SJCRH30 (cell line): ENCODE measurements at regions not wholly inside any gene's neighbourhood (a gene's known extent, or its start where the extent isn't known, plus 50 kb on each side); places are given as distances from the start of the nearest gene placed in this dataset.

Experiments used
- DNase-seq, 2 experiments: peaks; one replicate each; pipeline ENCODE4 v3.0.0-alpha.2; 2015 to 2020
- H3K27ac ChIP-seq: fragments of 250-450 bp; sonication (Bioruptor Pico); 2 replicates; pipeline ENCODE4 v1.5.1; 2020; ENCODE audit warnings: mild to moderate bottlenecking, moderate library complexity
- H3K27me3 ChIP-seq: fragments of 250-450 bp; sonication (Bioruptor Pico); 2 replicates; pipeline ENCODE4 v1.5.1; 2020; ENCODE audit warnings: mild to moderate bottlenecking, moderate library complexity
- H3K36me3 ChIP-seq: fragments of 250-450 bp; sonication (Bioruptor Pico); 2 replicates; pipeline ENCODE4 v1.5.1; 2020; ENCODE audit warnings: mild to moderate bottlenecking, moderate library complexity
- H3K4me1 ChIP-seq: fragments of 250-450 bp; sonication (Bioruptor Pico); 2 replicates; pipeline ENCODE4 v1.5.1; 2020; ENCODE audit warnings: mild to moderate bottlenecking, moderate library complexity
- H3K4me3 ChIP-seq: fragments of 250-450 bp; sonication (Bioruptor Pico); 2 replicates; pipeline ENCODE4 v1.5.1; 2020; ENCODE audit warnings: mild to moderate bottlenecking, moderate library complexity
- H3K9me3 ChIP-seq: fragments of 250-450 bp; sonication (Bioruptor Pico); replicated peaks from 2 replicates; pipeline ENCODE4 v1.5.1; 2020; ENCODE audit warnings: mild to moderate bottlenecking, moderate library complexity

DNA sequence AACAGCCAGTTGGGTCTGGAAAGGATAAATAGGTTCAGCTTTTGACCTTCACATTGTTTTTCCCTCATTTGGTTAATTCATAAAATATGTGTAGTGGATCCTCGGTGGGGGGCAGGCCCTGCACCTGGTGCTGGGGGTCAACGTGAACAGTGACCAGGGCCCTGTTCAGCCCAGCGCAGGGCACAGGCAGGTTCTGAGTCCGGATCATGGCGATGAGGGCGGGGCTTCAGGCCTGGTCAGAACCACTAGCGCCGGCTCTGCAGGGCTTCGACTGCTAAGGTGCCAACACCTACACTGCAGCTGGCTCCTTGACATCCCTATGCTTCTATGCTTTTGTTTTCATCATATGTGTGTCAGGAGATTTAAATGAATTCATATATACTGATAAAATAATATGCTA, 177.7 kb downstream of the CXCL12 start:
- Histone ChIP-seq H3K27ac (no peak overlapping the region), H3K9me3 (no peaks in the 10 kb centered on the region), H3K4me3 (no peak overlapping the region), H3K27me3 (no peaks in the 10 kb centered on the region), H3K36me3 (no peaks in the 10 kb centered on the region), H3K4me1 (no peaks in the 10 kb centered on the region)
- DNase-seq = no peak

GRCh38 chr10:44206127-44206818, 178.6 kb downstream of the CXCL12 start:
- no peaks in the 10 kb centered on the region for H3K27me3 ChIP-seq
- H3K4me3 ChIP-seq = no peak overlapping the region
- no peak overlapping the region for H3K27ac ChIP-seq
- no peak for DNase-seq
- H3K4me1 ChIP-seq = no peaks in the 10 kb centered on the region
- no peaks in the 10 kb centered on the region for H3K9me3 ChIP-seq
- no peaks in the 10 kb centered on the region for H3K36me3 ChIP-seq

- DNase-seq = no peak
- Histone ChIP-seq H3K27ac (no peak overlapping the region), H3K4me3 (no peak overlapping the region), H3K27me3 (no peaks in the 10 kb centered on the region), H3K36me3 (no peaks in the 10 kb centered on the region), H3K4me1 (no peaks in the 10 kb centered on the region), H3K9me3 (no peaks in the 10 kb centered on the region)
Measured at GRCh38 chr10:44205067-44205466, 179.8 kb downstream of the CXCL12 start.

- no peak for DNase-seq
- Histone ChIP-seq H3K9me3 (no peaks in the 10 kb centered on the region), H3K4me3 (no peak overlapping the region), H3K36me3 (no peaks in the 10 kb centered on the region), H3K27me3 (no peaks in the 10 kb centered on the region), H3K4me1 (no peaks in the 10 kb centered on the region), H3K27ac (no peak overlapping the region)
Measured at GRCh38 chr10:44203535-44203934, 181.4 kb downstream of the CXCL12 start.

- DNase-seq = no peak
- no peaks in the 10 kb centered on the region for H3K36me3 ChIP-seq
- H3K4me1 ChIP-seq = no peaks in the 10 kb centered on the region
- no peak overlapping the region for H3K4me3 ChIP-seq
- H3K27me3 ChIP-seq = no peaks in the 10 kb centered on the region
- no peaks in the 10 kb centered on the region for H3K9me3 ChIP-seq
- H3K27ac ChIP-seq = no peak overlapping the region
Measured at GRCh38 chr10:44202952-44203351, 181.9 kb downstream of the CXCL12 start.

DNA sequence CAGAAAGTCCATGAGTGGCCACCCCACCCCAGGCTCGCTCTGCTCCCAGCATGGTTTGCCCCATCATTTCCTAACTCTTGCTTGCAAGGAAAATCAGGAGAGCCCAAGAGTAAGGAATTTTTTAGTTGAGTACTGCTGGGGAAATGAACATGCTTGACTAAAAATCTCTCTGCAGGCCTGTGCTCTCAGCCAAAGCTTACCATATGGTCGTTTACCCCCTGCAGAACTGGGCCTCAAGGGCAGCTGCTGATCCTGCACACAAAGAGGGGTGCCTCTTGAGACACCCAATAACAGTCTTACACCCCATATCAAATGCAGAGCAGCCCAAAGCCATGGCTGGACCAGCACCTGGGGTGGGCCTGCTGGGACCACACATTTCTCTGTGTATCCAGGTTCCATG, 183.2 kb downstream of the CXCL12 start:
- Histone ChIP-seq H3K4me3 (no peak overlapping the region), H3K27me3 (no peaks in the 10 kb centered on the region), H3K36me3 (no peaks in the 10 kb centered on the region), H3K27ac (no peak overlapping the region), H3K4me1 (no peaks in the 10 kb centered on the region), H3K9me3 (no peaks in the 10 kb centered on the region)
- no peak for DNase-seq

DNA sequence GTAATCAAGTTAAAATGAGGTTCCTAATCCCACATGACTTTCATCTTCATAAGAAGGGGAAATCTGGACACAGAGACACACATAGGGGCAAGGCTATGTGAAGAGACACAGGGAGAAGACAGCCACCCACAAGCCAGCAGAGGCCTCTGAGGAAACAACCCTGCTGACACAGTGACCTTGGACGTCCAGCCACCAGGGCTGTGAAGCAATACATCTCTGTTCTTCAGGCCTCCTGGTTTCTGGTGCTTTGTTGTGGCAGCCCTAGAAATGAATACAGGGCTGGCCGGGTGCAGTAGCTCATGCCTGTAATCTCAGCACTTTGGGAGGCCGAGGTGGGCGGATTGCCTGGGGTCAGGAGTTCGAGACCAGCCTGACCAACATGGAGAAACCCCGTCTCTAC, 183.9 kb downstream of the CXCL12 start:
- H3K27me3 ChIP-seq = no peaks in the 10 kb centered on the region
- no peak overlapping the region for H3K27ac ChIP-seq
- no peaks in the 10 kb centered on the region for H3K9me3 ChIP-seq
- H3K36me3 ChIP-seq = no peaks in the 10 kb centered on the region
- DNase-seq = no peak
- no peak overlapping the region for H3K4me3 ChIP-seq
- no peaks in the 10 kb centered on the region for H3K4me1 ChIP-seq

DNA sequence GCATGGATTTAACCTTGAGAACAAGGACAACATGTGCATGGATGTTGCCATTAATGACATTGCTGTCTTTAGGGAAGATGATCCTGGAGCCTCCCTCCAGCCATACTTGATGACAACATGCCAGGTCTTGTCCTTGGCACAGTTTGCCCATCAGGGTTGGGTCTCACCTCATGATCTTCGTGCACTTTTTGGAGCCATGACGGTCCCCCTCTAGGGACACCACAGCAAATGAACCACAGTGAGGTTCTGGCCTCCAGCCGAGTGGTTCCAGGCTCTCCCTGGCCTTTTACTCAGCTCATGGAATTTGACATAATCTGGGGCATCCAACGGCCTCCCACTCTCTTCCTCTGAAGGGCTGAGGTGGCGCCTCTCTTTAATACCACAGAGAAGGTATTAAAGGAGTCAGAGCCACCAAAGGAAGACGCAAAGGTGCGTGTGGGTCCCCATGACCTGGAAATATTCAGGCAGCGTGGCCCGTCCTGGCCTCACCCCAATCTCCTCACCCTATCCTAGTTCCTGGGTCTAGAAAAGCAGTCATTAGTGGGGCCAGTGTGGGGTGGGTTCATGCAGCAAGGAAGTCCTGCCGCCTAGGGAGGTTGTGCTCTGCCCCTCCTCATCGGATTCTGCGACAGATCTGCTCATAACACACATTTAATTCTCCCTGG, 184.8 kb downstream of the CXCL12 start:
- Histone ChIP-seq H3K36me3 (no peaks in the 10 kb centered on the region), H3K9me3 (no peaks in the 10 kb centered on the region), H3K27me3 (no peaks in the 10 kb centered on the region), H3K4me3 (no peak overlapping the region), H3K27ac (no peak overlapping the region), H3K4me1 (0 out of 2 replicates have a peak, but pooled peaks cover under 1% of the 10 kb centered on the region)
- no peak for DNase-seq

DNA sequence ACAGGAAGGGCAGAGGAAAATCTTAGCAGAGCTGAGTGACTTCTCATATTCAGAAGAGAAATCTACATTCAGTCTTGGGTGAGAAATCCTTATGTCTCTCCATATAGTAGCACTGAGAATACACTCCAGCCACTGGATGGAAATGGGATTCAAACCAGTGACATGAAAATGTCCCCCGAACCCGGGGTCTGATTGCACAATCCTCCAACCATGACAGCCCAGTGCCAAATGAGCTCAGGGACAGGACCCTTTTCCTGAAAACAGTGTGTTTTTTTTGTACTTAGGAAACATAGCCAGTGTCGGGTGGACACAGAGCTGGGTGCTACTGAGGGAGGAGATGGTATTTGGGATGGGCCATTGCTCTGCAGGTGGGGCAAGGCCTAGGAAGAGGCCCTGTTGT, 185.6 kb downstream of the CXCL12 start:
- Histone ChIP-seq H3K4me3 (no peak overlapping the region), H3K4me1 (0 out of 2 replicates have a peak, but pooled peaks cover 3% of the 10 kb centered on the region), H3K36me3 (no peaks in the 10 kb centered on the region), H3K27me3 (no peaks in the 10 kb centered on the region), H3K9me3 (no peaks in the 10 kb centered on the region), H3K27ac (no peak overlapping the region)
- no peak for DNase-seq

- Histone ChIP-seq H3K4me3 (no peak overlapping the region), H3K27me3 (no peaks in the 10 kb centered on the region), H3K27ac (no peak overlapping the region), H3K9me3 (no peaks in the 10 kb centered on the region), H3K4me1 (0 out of 2 replicates have a peak, but pooled peaks cover 3% of the 10 kb centered on the region), H3K36me3 (no peaks in the 10 kb centered on the region)
- peak; percentile 4 to 20 for DNase-seq
Measured at GRCh38 chr10:44198780-44199097, 186.2 kb downstream of the CXCL12 start.

DNA sequence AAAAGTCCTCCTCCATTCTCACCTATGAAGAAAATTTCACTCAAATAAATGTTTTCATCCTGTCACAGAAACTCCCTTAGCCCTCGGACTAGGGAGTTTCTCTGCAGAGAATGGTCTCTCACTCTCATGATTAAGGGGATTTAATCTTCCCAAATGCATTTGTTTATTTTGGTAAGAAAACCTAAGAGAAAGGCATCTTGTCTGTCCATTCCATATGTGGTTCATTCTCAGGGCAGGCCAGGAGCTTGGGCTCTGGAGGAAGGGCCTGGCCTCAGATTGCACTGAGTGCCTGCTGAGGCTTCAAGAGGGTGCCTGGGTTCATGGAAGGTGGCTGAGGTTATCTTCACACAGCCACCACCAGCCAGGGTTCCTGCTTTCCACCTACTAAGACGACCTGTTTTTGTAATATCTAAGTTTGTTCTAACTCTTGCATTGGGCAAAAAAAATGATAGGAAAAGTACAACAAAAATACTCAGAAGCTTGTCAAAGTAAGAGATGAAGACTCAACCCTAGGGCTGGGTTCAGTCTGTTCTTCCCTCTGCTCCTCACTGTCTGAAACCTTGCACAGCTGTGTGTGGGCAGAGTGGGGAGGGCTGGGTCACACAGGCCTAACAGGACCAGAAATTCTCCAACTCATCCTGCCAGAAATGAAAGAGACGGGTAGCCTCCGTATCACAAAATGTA, 186.7 kb downstream of the CXCL12 start:
- Histone ChIP-seq H3K27me3 (no peaks in the 10 kb centered on the region), H3K9me3 (no peaks in the 10 kb centered on the region), H3K4me3 (no peak overlapping the region), H3K4me1 (0 out of 2 replicates have a peak, but pooled peaks cover 3% of the 10 kb centered on the region), H3K27ac (no peak overlapping the region), H3K36me3 (no peaks in the 10 kb centered on the region)
- no peak for DNase-seq

- DNase-seq = no peak
- H3K9me3 ChIP-seq = no peaks in the 10 kb centered on the region
Measured at GRCh38 chr10:44197646-44198045, 187.3 kb downstream of the CXCL12 start.

GRCh38 chr10:44196336-44196735, 188.6 kb downstream of the CXCL12 start:
- Histone ChIP-seq H3K4me1 (0 out of 2 replicates have a peak, but pooled peaks cover 3% of the 10 kb centered on the region), H3K27ac (no peak overlapping the region), H3K4me3 (no peak overlapping the region), H3K36me3 (no peaks in the 10 kb centered on the region), H3K27me3 (no peaks in the 10 kb centered on the region), H3K9me3 (no peaks in the 10 kb centered on the region)
- DNase-seq = no peak

More at GRCh38 chr10:44197646-44198045, 187.3 kb downstream of the CXCL12 start:
- Histone ChIP-seq H3K4me1 (0 out of 2 replicates have a peak, but pooled peaks cover 3% of the 10 kb centered on the region), H3K27me3 (no peaks in the 10 kb centered on the region), H3K4me3 (no peak overlapping the region), H3K36me3 (no peaks in the 10 kb centered on the region), H3K27ac (no peak overlapping the region)

- 0 out of 2 replicates have a peak, but pooled peaks cover 3% of the 10 kb centered on the region for H3K4me1 ChIP-seq
- no peak overlapping the region for H3K27ac ChIP-seq
- H3K9me3 ChIP-seq = no peaks in the 10 kb centered on the region
- DNase-seq = no peak
- no peak overlapping the region for H3K4me3 ChIP-seq
- H3K36me3 ChIP-seq = no peaks in the 10 kb centered on the region
- H3K27me3 ChIP-seq = no peaks in the 10 kb centered on the region
Measured at GRCh38 chr10:44196008-44196320, 188.9 kb downstream of the CXCL12 start.
